Activated CD8-positive, alpha-beta memory T cell treated with anti-CD3 and anti-CD28 coated beads, Interleukin-2, amount 50 U/mL, for 4 hours (primary cell): ENCODE measurements at regions not wholly inside any gene's neighbourhood (a gene's known extent, or its start where the extent isn't known, plus 50 kb on each side); places are given as distances from the start of the nearest gene placed in this dataset.

Experiments
- DNase-seq: peaks from one replicate; pipeline ENCODE4 v3.0.0-alpha.2; 2020

DNA sequence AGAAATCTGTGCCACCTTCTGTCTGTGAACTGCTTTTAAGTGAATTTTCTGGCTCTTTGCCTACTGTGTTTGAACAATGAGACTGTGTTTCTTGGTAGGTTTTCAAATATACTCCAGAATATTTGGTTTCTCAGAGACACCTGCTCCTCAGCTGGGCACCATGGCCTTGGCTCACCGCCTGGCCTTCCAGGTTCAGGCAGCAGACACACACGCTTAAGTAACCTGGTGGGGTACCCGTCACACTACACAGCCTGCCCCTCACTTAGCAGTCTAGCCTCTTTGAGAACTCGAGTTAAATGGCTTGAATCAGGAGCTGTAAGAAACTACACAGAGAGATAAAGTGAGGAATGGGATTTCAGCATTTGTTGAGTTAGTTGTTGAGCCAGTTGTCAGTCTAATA, 530.5 kb downstream of the MTRR start:
- no peak for DNase-seq

DNA sequence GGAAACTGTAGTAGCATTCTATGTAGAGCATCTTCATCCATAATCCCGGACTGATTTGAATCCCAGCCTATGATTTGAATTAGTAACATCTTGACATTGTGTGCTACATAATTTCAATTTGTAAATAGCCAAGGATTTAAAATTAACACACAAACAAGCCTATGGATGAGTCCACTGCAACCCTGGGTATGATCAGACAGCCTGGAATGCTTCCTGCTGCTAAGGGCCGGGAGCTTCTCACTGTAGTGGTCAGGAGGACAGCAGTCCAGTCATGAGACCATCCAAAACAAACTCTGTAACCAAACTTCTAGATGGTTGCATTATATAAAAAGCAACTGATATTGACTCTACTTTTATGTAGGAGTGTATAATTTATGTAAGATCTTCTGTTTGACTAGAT, 539.3 kb downstream of the MTRR start:
- no peak for DNase-seq

DNA sequence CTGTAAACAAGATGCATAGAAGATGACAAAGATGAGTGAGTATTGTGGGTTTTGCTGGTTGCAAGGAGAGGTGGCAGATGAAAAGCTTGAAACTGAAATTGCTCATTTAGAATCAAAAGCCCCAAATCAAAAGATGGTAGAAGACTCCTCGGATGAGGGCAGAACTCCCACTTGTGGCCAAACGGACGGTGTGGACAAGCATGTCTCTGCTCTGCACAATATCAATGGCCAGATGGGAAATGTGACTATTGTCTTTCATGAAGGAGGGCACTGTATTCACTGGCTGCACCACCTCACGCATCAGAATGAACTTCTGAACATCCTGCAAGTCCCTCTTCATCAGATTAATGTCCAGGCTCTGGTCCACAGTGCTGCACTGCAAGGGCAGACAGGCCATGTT, 541.7 kb downstream of the MTRR start:
- DNase-seq: no peak

DNA sequence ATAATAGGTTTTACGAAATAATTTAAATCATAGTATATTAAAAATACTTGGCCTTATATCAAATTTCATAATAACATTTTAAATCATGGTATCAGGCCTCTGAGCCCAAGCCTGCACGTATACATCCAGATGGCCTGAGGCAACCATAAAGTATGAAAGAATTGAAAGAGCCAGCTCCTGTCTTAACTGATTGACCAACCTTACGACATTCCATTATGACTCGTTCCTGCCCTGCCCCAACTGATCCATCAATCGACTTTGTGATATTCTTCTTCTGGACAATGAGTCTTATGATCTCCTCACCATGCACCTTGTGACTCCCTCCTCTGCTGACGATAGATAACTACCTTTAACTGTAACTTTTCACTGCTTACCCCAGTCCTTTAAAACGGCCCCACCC, 545.0 kb downstream of the MTRR start:
- no peak for DNase-seq

DNA sequence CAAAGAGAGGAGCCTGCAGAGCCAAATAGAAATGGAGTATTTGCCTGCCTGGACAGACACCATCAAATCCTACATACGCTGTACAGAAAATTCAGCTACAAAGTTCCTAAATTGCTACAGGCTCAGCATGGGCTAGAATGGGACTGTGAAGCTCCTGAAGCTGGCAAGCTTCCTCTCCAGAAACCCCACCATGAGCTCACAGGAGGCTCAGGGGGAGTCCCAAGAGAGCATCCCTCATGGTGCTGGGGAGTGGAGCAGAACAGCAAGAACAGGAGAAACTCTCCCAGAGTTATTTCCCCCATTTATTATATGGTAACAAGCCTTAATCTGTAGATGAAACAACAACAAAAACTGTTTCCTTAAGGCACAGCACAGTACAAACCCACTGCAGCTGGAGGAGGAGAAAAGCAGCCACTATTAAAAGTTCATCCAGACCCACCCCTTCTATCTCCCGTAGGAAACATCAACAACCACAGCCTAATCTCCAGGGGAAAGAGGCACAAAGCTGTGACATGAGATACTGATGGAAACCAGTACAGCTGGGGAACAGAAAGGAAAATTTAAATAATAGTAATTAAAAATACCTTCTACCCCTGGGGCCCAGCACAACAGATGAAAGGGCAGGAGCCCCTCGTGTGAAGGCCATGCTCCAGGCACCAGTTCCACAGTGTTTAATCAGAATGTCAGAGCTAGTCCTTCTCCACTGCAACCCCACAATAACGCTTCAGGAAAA, 548.5 kb downstream of the MTRR start:
- no peak for DNase-seq

DNA sequence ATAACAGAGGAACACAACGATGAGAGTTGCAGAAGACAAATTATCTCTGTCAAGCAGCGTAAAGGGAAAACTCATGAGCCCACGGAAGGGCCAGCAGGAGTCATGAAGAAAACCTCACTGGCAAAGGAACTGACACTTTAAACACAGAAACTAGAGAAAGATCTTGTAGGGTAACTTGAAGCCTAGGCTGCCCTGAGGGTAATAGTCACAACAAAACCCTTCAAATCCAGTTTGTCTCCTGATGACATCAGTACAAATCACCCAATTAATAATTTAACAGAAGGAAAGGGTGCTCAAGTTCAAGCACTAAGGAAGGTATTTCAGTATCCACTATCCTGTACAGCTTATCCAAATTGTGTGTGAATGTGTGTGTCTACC, 549.1 kb downstream of the MTRR start:
- no peak for DNase-seq

DNA sequence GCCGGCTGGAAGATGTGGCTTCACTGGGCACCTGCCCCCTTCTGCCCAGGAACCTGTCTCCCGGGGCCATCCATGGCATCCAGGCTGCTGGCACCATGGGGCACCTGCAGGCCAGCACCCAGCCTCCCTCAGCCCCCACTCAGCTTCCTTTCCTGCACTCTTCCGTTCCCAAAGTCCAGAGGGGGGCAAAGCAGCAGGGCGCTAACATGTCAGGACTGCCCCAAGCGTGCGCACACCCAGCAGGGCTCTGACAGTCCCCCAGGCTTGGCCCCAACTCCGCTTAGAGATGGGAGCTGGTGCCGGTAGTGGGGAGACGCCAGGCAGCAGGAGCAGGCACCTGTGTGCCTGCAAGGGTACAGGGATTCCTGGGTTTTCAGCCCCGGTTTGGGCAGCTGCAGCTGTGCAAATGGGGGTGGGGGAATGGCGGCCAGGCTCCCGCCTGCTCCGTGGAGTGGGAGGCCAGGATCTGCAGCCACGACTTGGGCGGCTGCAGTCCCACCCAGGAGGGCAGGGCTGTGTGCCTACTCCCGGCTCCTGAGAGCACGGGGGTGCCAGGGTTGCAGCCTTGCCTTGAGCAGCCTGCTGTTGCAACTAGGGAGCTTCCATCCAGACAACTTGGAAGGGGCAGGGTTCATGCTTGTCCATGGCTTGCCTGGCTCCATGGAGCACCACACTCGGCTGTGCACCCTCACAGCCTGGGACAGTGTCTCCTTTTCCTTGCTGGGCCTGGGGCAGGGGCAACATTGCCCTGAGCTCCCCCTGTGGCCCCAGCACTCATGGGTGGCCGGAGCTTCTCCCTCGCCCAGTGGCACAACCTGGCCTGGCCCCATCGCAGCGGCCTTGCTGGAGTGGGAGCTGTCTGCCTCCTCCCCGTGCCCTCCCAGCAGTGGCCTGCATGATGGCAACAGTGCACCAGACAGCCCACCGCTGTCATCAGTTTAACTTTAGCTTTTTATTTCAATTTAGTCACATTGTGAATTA, 561.1 kb downstream of the MTRR start:
- no peak for DNase-seq

DNA sequence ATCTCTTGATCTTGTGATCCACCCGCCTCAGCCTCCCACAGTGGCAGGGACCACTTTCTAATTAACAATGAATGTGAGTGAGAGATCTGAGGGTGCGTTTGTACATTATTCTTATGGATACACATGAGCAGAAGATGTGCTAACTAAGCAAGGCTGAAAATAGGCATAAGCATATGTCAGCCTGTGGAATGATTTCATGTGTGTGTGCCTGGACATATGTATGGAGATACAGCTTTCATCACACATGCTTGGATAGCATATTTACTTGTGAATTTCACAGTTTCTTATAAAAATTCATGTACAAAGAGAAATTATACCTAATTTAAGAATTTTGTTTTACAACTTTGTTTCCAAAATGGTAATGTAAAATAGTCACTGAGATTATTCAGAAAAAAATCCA, 565.6 kb downstream of the MTRR start:
- no peak for DNase-seq

DNA sequence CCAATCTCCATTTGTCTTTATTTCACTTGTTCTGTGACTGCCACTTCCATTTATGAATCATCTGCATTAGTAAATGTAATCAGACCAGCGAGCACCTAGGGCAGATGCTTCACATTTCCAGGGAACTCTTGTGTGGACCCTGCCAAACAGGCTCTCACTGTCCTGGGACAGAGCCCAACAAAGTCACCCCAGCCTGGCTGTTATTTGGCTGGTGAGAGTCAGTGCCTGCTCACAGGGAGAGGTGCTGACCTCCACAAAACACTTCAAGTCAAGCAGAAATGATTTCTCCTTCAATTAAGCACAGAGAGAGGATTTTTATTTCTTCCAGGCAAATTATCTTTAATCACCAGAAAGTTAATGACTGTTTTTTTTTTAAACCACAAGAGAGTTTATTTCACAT, 568.0 kb downstream of the MTRR start:
- no peak for DNase-seq

DNA sequence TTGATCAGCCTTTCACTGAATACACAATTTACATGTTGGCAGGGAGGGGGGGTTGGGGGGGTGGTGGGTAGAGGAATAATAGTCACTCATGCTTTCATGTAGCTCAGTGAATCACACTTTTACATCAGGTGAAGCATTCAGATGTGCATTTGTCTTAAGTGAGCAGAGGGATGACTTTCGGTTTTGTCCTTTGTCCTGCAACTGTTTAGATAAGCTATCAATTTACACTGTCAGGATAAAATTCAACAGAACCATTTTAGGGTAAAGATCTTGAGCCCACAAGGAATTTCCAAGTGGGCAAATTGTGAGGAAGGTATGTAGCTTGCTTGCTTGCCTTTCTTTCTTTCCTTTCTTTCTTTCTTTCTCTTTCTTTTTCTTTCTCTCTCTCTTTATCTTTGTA, 576.2 kb downstream of the MTRR start:
- no peak for DNase-seq

DNA sequence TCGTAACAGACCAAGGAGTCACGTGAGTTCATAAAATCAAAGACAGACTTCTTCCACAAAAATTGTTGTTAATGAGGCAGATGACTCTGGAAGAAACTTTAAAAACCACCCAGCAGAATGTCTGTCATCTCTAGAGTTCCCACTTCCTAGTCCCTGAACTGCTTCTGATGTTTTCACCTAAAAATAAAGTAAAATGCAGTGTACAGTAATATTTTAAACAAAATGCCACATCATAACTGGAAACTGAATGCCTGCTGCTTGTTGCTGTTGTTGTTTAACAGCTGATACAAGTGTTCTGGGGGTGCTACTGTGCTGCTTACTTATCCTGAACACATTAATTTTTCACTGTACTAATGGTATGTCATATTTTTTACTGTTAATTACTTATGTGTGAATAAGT, 577.2 kb downstream of the MTRR start:
- DNase-seq: no peak

DNA sequence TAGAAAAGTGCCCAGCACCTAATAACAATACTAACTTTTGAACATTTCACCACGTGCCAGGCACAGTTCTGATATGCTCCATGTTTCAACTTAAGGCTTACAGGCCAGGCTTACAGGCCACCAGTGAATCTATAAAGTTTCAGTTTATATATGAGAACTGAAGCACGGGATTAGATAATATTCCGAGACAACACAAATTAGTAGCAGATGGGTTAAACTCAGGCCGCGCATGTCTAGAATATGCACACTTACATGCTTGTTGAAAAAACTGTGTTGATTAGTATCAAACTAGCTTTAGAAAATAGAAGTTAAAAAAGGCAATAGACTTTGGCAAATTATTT, 587.9 kb downstream of the MTRR start:
- DNase-seq: no peak

DNA sequence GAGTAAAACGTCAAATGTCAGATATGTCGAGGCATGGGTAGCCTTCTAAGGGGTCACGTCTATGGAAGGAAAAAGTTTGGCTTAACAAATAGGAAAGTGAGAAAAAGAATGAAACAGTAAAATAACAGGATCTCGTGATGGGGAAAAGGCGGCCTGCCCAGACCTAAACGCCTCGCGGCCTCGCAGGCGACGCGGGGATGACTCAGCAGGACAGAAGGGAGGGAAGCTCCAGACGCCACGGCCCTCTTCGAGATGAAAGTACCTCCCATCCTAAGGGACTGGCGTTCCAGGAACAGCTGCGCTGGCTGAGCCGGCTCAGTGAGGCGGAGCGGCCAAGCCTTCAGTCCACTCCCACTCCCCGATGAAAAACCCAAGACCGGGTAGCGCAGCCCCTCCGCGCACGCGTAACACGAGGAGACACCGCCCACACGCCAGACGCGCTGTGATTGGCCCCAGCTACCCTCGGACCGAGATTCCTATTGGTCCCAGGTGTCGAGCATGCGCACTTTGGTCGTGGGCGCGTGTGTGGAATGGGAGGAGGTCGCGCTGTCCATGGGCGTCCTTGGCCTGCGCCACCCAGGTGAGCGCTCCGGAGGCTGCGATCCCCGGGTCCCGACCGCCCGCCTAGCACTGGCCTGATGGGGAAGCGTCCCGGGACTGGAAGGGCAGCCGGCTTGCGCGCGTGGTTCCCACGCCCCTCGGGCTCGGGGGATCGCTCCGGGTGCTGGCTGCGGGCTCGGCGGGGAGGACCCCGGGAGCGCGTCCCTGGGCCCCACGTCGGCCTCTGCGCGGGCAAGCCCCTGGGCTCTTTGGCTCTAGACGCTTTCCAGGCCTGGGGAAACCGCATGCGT, 588.5 kb downstream of the MTRR start:
- DNase-seq: peak; percentile 82

DNA sequence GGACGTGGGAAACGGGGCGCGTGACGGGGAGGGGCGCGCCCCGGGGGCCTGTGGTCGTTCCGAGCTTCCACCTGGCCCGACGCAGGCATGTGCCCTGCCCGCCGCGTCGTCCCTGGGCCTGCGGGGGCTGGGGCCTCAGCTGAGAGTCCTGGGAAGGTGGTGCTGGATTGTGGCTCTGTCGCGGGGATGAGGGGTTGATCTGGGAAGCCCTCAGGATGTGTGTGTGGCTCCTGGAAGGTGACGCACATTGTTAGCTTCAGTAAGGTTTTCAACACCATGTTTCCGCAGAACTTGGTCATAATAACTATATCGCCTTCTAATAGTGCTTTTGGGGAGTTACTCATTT, 589.1 kb downstream of the MTRR start:
- no peak for DNase-seq

DNA sequence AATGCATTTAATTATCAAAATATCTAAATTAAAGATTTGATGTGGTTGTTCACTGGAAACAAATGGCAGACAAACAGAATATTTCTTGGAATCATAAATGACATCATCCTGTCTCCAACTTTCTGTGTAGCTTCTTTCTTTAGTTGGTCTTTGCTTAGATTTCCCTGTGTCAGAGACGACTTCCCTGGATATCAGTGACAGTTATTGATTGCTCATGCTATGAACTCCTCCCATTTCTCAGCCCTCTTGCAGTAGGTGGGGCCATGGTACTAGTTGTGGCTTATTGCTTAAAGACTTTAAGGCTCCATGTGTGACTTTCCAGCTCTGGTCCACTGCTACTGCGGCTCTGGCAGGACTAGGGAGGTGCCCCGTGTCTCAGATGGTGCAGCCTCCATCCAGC, 592.6 kb downstream of the MTRR start:
- no peak for DNase-seq

DNA sequence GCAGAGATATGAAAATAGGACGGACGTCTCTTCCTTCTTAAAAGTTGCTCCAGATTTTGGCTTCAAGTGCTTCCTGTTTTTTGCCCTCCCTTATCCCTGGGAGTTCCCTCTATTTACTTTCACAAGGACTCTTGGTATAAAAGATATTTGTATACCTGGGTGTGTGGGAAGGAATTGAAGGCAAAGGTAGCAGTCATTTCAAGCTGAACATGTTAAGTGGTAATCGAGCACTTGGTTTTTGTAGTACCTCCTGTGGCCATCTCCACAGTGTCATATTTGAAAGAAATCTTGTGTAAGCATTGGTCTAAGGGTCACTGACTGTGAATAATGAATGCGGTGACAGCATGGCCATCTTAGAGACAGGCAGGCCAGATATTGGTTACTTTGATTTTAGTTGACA, 593.6 kb downstream of the MTRR start:
- DNase-seq: no peak

DNA sequence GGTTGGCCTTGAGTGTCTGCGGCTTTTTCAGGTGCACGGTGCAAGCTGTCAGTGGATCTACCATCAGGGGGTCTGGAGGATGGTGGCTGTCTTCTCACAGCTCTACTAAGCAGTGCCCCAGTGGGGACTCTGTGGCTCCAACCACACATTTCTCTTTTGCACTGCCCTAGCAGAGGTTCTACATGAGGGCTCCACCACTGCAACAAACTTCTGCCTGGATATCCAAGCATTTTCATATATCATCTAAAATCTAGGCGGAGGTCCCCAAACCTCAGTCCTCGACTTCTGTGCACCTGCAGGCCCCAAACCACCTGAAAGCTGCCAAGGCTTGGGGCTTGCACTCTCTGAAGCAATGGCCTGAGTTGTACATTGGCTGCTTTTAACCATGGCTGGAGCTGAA, 601.5 kb downstream of the MTRR start:
- no peak for DNase-seq

DNA sequence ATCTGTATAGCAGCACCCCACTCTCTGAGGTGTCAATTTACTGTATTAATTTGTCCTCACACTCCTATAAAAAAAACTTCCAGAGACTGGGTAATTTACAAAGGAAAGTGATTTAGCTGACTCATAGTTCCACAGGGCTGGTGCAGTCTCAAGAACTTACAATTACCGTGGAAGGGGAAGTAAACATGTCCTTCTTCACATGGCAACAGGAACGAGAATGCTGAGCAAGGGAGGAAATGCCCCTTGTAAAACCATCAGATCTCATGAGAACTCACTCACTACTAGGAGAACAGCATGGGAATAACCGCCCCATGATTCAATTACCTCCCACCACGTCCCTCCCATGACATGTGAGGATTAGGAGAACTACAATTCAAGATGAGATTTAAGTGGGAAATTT, 602.6 kb downstream of the MTRR start:
- DNase-seq: no peak

DNA sequence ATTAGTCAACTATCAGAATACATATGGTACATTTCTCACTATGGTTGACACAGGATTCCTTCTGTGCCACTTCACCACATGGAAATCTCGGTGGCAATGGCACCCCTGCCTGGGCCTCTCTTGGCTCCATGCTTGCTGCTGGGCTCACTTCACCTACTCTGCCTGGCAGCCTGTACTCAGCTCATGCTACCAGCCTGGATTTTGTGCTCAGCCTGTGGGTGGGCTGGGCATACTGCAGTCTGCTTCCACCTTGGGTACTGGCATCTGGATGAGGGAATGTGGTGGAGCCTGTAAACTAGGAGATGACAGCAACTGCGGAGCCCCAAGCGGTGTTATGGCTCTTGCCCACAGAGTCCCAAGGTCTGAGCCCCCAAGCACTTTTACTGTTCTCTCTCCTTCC, 604.1 kb downstream of the MTRR start:
- DNase-seq: no peak

DNA sequence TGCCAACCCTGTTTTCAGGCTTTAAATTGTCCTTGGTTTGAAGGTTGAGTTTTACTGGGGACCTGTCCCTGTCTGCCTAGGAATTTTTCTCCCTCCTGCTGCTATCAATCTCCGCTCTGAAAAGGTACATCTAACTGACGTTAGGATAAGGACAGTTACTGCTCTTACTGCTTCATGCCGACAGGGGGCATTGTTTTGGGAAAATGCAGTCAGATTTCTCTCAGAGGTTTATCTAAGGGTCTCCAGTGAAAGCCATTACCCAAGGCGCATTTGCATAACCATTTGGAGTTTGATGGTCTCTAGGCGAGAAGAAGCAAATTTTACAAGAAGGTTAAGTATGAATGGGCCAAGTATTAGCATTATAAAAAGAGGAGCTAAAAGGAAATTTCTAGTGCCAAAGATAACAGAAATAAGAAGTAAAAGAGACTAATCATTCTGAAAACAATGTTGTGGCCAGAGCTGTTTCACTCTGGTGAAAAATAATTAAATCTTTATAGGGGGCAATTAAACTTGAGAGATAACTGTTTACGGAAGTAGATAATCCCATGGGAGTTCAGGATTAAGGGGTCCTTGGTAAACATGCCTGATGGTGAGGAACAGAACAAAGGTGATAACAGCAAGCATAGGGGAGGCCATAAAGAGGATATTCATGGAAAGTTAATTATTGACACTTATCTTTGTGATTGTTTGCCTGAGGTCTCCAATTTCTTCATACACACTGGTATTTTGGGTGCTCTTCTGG, 605.0 kb downstream of the MTRR start:
- no peak for DNase-seq

DNA sequence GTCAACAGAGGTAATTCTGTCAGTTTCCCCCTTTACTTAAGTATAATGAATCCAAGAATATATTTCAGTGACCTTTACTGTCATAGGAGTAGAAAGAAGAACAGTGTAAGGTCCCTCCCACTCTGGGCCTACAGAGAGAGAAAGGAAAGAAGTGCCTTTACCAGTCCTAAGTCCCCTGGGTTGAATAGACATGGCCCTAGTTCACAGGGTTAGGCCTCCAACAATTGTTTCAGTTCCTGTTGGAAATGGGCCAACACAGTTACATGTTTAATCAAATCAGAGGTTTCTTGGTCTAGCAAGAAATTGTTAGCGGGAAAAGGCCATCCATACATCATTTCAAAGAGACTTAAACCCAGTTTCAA, 605.6 kb downstream of the MTRR start:
- no peak for DNase-seq

DNA sequence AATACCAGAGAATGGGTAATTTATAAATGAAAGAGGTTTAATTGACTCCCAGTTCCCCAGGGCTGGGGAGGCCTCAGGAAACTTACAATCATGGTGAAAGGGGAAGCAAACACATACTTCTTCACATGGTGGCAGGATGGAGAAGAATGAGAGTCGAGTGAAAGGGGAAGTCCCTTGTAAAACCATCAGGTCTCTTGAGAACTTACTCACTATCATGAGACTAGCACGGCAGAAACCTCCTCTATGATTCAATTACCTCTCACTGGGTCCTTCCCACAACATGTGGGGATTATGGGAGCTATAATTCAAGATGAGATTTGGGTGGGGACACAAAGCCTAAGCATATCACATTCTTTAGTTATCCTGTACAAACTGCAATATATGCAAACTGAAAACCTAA, 609.4 kb downstream of the MTRR start:
- DNase-seq: no peak

DNA sequence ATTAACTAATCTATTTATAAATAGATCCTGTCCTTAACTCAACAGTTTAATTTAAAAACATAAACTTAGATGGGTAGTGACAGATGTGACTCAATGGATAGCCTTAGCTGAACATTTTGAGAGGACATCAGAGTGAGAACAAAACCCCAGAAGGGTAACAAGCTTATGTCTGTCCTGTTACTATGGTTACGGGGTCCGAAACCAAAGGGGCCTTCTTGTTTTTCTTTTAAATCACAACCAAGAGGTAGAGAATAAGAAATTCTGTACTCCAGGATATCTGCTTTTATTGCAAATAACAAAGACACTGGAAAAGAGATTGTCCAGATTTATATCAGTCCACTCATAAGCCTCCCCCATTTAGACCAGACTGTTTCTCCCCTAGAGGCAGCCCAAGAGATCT, 612.1 kb downstream of the MTRR start:
- DNase-seq: no peak
